ENCODE measurements at regions not wholly inside any gene's neighbourhood (a gene's known extent, or its start where the extent isn't known, plus 50 kb on each side); places are given as distances from the start of the nearest gene placed in this dataset.

DNA sequence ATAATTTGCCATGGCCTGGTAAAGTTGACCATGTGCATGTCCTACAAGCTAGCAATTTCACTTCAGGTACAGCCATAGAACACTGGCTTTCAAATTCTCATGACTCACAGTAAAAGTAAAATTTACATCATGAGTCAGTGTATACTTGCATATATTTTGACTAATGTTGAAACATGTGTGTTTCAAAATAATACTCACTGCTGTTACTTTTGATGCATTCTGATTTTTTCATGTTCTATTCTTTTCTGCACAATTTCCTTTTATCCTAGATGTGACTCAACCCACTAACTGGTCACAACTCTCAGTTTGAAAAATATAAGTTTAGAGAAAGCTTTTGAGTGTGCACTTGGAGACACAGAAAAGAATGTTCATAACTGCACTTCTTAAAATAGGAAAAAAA is 365.7 kb downstream of the FGF13 start:
- no peak for TF ChIP-seq MAX (IDR thresholded peaks at IDR 0.05)
- TF ChIP-seq, protein P1, sequence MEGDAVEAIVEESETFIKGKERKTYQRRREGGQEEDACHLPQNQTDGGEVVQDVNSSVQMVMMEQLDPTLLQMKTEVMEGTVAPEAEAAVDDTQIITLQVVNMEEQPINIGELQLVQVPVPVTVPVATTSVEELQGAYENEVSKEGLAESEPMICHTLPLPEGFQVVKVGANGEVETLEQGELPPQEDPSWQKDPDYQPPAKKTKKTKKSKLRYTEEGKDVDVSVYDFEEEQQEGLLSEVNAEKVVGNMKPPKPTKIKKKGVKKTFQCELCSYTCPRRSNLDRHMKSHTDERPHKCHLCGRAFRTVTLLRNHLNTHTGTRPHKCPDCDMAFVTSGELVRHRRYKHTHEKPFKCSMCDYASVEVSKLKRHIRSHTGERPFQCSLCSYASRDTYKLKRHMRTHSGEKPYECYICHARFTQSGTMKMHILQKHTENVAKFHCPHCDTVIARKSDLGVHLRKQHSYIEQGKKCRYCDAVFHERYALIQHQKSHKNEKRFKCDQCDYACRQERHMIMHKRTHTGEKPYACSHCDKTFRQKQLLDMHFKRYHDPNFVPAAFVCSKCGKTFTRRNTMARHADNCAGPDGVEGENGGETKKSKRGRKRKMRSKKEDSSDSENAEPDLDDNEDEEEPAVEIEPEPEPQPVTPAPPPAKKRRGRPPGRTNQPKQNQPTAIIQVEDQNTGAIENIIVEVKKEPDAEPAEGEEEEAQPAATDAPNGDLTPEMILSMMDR (IDR thresholded peaks at IDR 0.05; ENCODE audit: control extremely low read depth in 1 of 3, insufficient read depth in 1 of 3, low read depth in 1 of 3, low read length in 3 of 3) = no peak
- TF ChIP-seq, protein P2, sequence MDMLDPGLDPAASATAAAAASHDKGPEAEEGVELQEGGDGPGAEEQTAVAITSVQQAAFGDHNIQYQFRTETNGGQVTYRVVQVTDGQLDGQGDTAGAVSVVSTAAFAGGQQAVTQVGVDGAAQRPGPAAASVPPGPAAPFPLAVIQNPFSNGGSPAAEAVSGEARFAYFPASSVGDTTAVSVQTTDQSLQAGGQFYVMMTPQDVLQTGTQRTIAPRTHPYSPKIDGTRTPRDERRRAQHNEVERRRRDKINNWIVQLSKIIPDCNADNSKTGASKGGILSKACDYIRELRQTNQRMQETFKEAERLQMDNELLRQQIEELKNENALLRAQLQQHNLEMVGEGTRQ (IDR thresholded peaks at IDR 0.05; ENCODE audit: low read length) = no peak
- no peak for TF ChIP-seq SP1 (IDR thresholded peaks at IDR 0.05; ENCODE audit: low read depth, low read length)
- no peak for TF ChIP-seq EZH2 (IDR thresholded peaks at IDR 0.05; ENCODE audit: low read depth, low read length, severe bottlenecking)
- TF ChIP-seq CEBPB (IDR thresholded peaks at IDR 0.05; ENCODE audit: low read depth, low read length) = no peak
- no peak for TF ChIP-seq ZNF274 (IDR thresholded peaks at IDR 0.05; ENCODE audit: borderline replicate concordance, extremely low read depth, low read length)
- no peak for TF ChIP-seq CHD1 (IDR thresholded peaks at IDR 0.05; ENCODE audit: low read depth, low read length)
- TF ChIP-seq SRF (IDR thresholded peaks at IDR 0.05; ENCODE audit: low read depth, low read length) = no peak
- no peak for TF ChIP-seq RXRA (IDR thresholded peaks at IDR 0.05; ENCODE audit: insufficient read depth, low read depth, low read length)
- no peak for TF ChIP-seq JUND (IDR thresholded peaks at IDR 0.05; ENCODE audit: low read length)
- no peak for TF ChIP-seq YY1 (IDR thresholded peaks at IDR 0.05; ENCODE audit: low read depth, low read length)
